Upper lobe of left lung (tissue), 6 donors: ENCODE measurements at regions not wholly inside any gene's neighbourhood (a gene's known extent, or its start where the extent isn't known, plus 50 kb on each side); places are given as distances from the start of the nearest gene placed in this dataset.

Experiments used
- ATAC-seq, 2 donors: fragments of 200-7000 bp; cut with Tn5 transposase; one replicate each; pipeline ENCODE4 v1.9.1; 2022; ENCODE audit warnings: mild to moderate bottlenecking in 2 of 2, moderate library complexity in 2 of 2; ENCODE audit not compliant: low FRiP score in 2 of 2
- DNase-seq, 2 donors: peaks; one replicate each; pipeline ENCODE4 v3.0.0-alpha.2; 2019 to 2020
- H3K27ac ChIP-seq, 4 donors: fragments of 200-600 bp; sonication (generic); one replicate each; pipeline ENCODE4 v1.5.1; 2016 to 2019
- H3K27me3 ChIP-seq, 4 donors: fragments of 200-600 bp; sonication (generic); one replicate each; pipeline ENCODE4 v1.5.1; 2017 to 2019
- H3K36me3 ChIP-seq, 4 donors: fragments of 200-600 bp; sonication (generic); one replicate each; pipeline ENCODE4 v1.5.1; 2016 to 2019
- H3K4me1 ChIP-seq, 4 donors: fragments of 200-600 bp; sonication (generic); one replicate each; pipeline ENCODE4 v1.5.1; 2018 to 2019
- H3K4me3 ChIP-seq, 4 donors: fragments of 200-600 bp; sonication (generic); one replicate each; pipeline ENCODE4 v1.5.1; 2017 to 2019; ENCODE audit warnings: mild to moderate bottlenecking in 2 of 4, moderate library complexity in 1 of 4
- H3K9me3 ChIP-seq, 4 donors: fragments of 200-600 bp; sonication (generic); one replicate each; pipeline ENCODE4 v1.5.1; 2018 to 2019
- CTCF ChIP-seq, 6 experiments: fragments of 450-650 bp in 4 of 6; fragments of 200-600 bp in 2 of 6; sonication (generic) in 2 of 6; IDR thresholded peaks; one replicate each; pipeline ENCODE4 v1.5.1; 2016 to 2019; ENCODE audit warnings: antibody characterized with exemption in 6 of 6
- EP300 ChIP-seq, 4 donors: sonication (generic); formaldehyde crosslinking; IDR thresholded peaks; one replicate each; pipeline ENCODE4 v1.5.1; 2017; ENCODE audit warnings: antibody characterized with exemption in 4 of 4, control low read depth in 2 of 4
- POLR2A ChIP-seq, 4 donors: fragments of 450-650 bp; IDR thresholded peaks; one replicate each; pipeline ENCODE4 v1.5.1; 2016 to 2017; ENCODE audit warnings: antibody characterized with exemption in 4 of 4, mild to moderate bottlenecking in 2 of 4
- POLR2AphosphoS5 ChIP-seq, 2 donors: sonication (generic); formaldehyde crosslinking; IDR thresholded peaks; one replicate each; pipeline ENCODE4 v1.5.1; 2017; ENCODE audit warnings: antibody characterized with exemption in 2 of 2
- WGBS, 2 donors: methylation state at CpG; one replicate each; pipeline ENCODE4 v1.1.5; 2017 to 2018; 5-methylcytosine and 5-hydroxymethylcytosine counted together
- donor health status: DM: no; HTN: no; CAD: no; lungs with moderate emphysema.
- donor health status: DM: no; HTN: yes; CAD: no; lungs with severe emphysema.

DNA sequence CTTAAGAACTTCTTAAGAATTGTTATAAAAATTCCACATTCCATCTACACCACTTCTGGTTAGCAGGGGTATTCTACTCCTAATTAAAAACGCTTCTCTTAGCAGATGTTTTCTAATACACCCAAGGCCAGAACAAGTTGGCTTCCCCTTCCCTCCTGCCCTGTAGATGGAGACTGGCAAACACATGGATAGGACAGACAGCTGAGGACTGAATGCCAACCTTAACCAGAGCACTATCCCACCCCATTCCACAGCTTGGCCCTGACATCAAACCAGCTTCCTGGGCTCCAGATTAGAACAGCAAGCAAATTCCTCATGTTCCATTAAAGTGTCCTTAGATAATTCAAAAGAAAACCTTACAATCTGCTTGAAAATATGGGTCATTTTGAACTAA, 56.6 kb upstream of the IL6 start:
- H3K4me1 ChIP-seq: peaks cover 0 to 16% (median 6%) of the 10 kb centered on the region in 4 donors
- 68% methylated on average over 1 of the region's 1 CpG for WGBS, 2 donors

GRCh38 chr7:22669692-22670421, 57.1 kb upstream of the IL6 start:
- ATAC-seq (no peak), DNase-seq (no peak)
- Histone ChIP-seq H3K36me3 (no peaks in the 10 kb centered on the region), H3K9me3 (no peaks in the 10 kb centered on the region), H3K4me3 (no peak overlapping the region), H3K27me3 (no peaks in the 10 kb centered on the region), H3K4me1 (peaks cover 0 to 10% (median 3%) of the 10 kb centered on the region in 4 donors), H3K27ac (no peak overlapping the region)
- TF ChIP-seq POLR2A (IDR thresholded peaks at IDR 0.05): no peak
- 81 to 85% methylated on average over 5 of the region's 5 CpGs for whole genome bisulfite sequencing, 2 donors

More for the DNA sequence above, 56.6 kb upstream of the IL6 start:
- Histone ChIP-seq H3K27me3 (no peaks in the 10 kb centered on the region), H3K36me3 (no peaks in the 10 kb centered on the region), H3K9me3 (no peaks in the 10 kb centered on the region), H3K4me3 (no peak overlapping the region), H3K27ac (no peak overlapping the region)
- DNase-seq: no peak
- TF ChIP-seq CTCF (IDR thresholded peaks at IDR 0.05) (no peak), EP300 (IDR thresholded peaks at IDR 0.05) (no peak), POLR2A (IDR thresholded peaks at IDR 0.05) (no peak), POLR2AphosphoS5 (IDR thresholded peaks at IDR 0.05) (no peak)
- no peak for ATAC-seq

GRCh38 chr7:22668971-22669401, 58.0 kb upstream of the IL6 start:
- Histone ChIP-seq H3K27ac (no peak overlapping the region), H3K4me1 (peaks cover 0 to 8% (median 3%) of the 10 kb centered on the region in 4 donors), H3K9me3 (no peaks in the 10 kb centered on the region), H3K36me3 (no peaks in the 10 kb centered on the region), H3K4me3 (no peak overlapping the region), H3K27me3 (no peaks in the 10 kb centered on the region)
- DNase-seq (no peak), ATAC-seq (no peak)
- no peak for TF ChIP-seq POLR2A (IDR thresholded peaks at IDR 0.05)
- no peak for TF ChIP-seq POLR2AphosphoS5 (IDR thresholded peaks at IDR 0.05)
- no peak for TF ChIP-seq EP300 (IDR thresholded peaks at IDR 0.05)
- TF ChIP-seq CTCF (IDR thresholded peaks at IDR 0.05): no peak
- WGBS, 2 donors: 90 to 100% methylated on average over 3 of the region's 3 CpGs

DNA sequence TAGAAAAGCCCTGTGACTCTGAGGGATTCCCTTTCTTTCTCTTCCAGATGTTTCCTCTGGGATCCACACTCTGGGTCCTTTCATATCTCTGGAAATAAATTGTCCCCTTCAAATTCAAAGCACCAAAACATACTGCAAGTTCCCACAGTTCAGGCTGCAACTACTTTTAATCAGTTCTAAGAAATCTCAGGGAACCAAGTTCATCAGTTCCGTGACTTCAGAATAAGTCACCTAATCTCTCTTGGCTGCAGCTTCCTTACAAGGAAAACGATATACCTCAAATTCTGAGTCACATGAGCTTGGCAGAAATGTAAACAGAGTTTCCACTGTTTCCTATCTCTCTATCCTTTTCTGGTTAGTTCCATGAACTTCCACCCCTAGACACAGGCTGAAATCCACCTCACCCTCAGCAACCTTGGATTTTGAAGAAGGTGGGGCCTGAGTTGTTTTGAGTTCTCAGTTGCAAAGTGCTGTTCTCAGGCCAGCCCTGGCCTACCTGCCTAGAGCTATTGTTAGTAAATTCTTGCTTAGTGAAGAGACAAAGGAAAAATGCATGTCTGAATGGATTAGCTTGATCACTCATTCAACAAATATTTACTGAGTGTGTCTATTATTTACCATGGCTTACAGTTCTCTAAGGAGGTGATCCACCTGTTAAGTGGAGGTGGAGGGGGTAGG, 59.3 kb upstream of the IL6 start:
- WGBS, 2 donors: 71 to 80% methylated on average over 2 of the region's 2 CpGs
- H3K36me3 ChIP-seq: no peaks in the 10 kb centered on the region
- peaks cover 0 to 15% (median 5%) of the 10 kb centered on the region in 4 donors for H3K4me1 ChIP-seq
- no peaks in the 10 kb centered on the region for H3K27me3 ChIP-seq
- no peaks in the 10 kb centered on the region for H3K9me3 ChIP-seq
- DNase-seq: no peak
- H3K4me3 ChIP-seq: no peak overlapping the region
- no peak for TF ChIP-seq EP300 (IDR thresholded peaks at IDR 0.05)
- no peak for TF ChIP-seq CTCF (IDR thresholded peaks at IDR 0.05)
- no peak for TF ChIP-seq POLR2AphosphoS5 (IDR thresholded peaks at IDR 0.05)
- TF ChIP-seq POLR2A (IDR thresholded peaks at IDR 0.05): no peak
- no peak for ATAC-seq
- no peak overlapping the region for H3K27ac ChIP-seq

- Histone ChIP-seq H3K4me1 (peaks cover 0 to 20% (median 5%) of the 10 kb centered on the region in 4 donors), H3K36me3 (no peaks in the 10 kb centered on the region), H3K4me3 (no peak overlapping the region), H3K9me3 (no peaks in the 10 kb centered on the region), H3K27me3 (no peaks in the 10 kb centered on the region), H3K27ac (no peak overlapping the region)
- WGBS, 2 donors: 94% methylated on average over 13 of the region's 13 CpGs
- DNase-seq (no peak), ATAC-seq (no peak)
- no peak for TF ChIP-seq POLR2A (IDR thresholded peaks at IDR 0.05)
These were observed 59.8 kb upstream of the IL6 start for GRCh38 chr7:22667187-22667561.
